NCI-H460 (cell line): ENCODE measurements at regions not wholly inside any gene's neighbourhood (a gene's known extent, or its start where the extent isn't known, plus 50 kb on each side); places are given as distances from the start of the nearest gene placed in this dataset.
"Not testable (repeated sequence)": the region's sequence is repeated elsewhere in the genome, so short reads cannot be mapped to it uniquely, and the experiment has no call there.

Source experiments
- DNase-seq: peaks from one replicate; pipeline ENCODE4 v3.0.0-alpha.2; 2016; ENCODE audit warnings: low read depth; ENCODE audit errors: extremely low read depth

GRCh38 chr4:82301390-82301789, 72.4 kb downstream of the HNRNPD start:
- DNase-seq = not testable (repeated sequence)

DNA sequence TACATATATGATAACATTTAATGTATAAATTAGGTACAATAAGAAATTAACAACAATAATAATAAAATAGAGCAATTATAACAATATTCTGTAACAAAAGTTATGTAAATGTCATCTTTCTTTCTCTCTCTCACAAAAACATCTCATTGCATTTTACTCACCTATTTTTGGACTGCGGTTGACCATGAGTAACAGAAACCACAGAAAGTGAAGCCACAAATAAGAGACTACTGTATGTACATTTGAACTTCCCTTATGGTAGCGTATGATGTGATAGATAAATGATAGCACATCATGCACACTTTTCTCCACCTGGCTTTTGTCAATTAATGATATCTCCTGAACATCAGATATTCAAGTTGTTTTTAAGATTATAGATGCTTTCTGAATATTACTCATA, 80.5 kb downstream of the HNRNPD start:
- no peak for DNase-seq

GRCh38 chr4:82287720-82288119, 86.1 kb downstream of the HNRNPD start:
- no peak for DNase-seq

GRCh38 chr4:82284858-82285805, 88.7 kb downstream of the HNRNPD start:
- peak; percentile 97 for DNase-seq

GRCh38 chr4:82284475-82284857, 89.3 kb downstream of the HNRNPD start:
- DNase-seq = no peak

DNA sequence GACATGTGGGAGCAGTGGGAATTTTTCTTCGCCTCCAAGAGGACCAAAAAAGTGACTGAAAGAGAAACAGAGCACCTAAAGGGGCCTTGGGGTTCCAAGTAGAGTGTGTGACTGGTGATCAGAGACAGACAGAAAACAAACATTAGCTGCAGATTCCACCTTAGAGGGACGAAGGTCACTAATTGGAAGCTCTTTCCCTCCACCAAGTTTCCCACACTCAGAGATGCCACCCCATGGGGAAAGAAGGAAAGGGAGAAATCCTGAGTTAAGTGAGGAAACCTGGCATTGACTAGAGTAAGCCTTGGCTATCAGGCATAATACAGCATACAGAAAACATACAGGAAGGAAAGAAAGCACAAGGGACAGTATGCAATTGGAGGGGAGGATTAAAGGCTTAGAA, 90.9 kb downstream of the HNRNPD start:
- DNase-seq = no peak

DNA sequence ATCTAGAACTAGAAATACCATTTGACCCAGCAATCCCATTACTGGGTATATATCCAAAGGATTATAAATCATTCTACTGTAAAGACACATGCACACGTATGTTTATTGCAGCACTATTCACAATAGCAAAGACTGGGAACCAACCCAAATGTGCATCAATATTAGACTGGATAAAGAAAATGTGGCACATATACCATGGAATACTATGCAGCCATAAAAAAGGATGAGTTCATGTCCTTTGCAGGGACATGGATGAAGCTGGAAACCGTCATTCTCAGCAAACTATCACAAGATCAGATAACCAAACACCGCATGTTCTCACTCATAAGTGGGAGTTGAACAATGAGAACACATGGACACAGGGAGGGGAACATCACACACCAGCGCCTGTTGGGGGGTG, 94.2 kb downstream of the HNRNPD start:
- not testable (repeated sequence) for DNase-seq

- DNase-seq = no peak
These were observed 97.5 kb downstream of the HNRNPD start for GRCh38 chr4:82276332-82276640.

- DNase-seq = no peak
These were observed 98.1 kb downstream of the HNRNPD start for GRCh38 chr4:82275431-82276331.

GRCh38 chr4:82274700-82275099, 99.1 kb downstream of the HNRNPD start:
- not testable (repeated sequence) for DNase-seq

DNA sequence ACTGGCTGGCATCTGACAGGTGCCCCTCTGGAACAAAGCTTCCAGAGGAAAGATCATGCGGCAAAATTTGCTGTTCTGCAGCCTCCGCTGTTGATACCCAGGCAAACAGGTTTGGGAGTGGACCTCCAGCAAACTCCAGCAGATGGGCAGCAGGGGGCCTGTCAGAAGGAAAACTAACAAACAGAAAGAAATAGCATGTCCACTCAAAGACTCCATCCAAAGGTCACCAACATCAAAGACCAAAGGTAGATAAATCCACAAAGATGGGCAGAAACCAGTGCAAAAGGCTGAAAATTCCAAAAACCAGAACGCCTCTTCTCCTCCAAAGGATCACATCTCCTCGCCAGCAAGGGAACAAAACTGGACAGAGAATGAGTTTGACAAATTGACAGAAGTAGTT, 101.3 kb downstream of the HNRNPD start:
- DNase-seq = not testable (repeated sequence)

- DNase-seq = not testable (repeated sequence)
These were observed 101.8 kb downstream of the HNRNPD start for GRCh38 chr4:82271915-82272480.

DNA sequence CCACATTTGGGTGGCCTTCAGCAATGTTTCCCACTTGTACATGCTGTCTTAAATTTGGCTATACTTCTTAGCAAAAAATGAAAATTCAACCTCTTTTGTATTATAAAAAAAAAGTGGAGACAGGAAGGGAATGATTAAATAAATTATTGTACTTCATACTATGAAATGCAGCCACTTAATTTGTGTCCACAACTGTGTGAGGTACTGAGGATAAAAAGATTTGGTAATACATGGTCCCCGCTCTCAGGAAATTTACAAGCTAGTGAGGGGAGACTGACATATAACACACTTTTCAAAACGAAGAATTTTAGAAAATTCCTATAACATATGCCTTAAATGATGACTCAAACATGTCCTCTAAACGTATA, 105.0 kb downstream of the HNRNPD start:
- no peak for DNase-seq

GRCh38 chr4:82268050-82268825, 105.6 kb downstream of the HNRNPD start:
- peak; percentile 43 for DNase-seq

DNA sequence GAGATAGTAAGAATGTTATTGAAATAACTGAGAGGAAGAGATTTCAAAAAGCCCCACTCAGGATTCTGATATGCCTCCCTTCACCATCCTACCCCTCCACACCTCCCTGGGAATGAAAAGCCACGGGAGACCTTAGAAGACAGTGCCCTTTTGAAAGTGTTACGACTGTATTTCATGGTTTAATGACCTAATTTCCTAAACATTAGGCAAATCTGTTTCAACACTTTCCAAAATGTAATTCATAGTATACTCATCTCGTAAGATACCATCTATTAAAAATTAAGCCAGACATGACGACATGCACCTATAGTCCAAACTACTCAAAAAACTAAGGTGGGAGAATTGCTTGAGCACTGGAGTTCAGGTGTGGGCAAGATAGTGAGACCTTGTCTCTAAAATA, 106.3 kb downstream of the HNRNPD start:
- DNase-seq = no peak

GRCh38 chr4:82266345-82266744, 107.4 kb downstream of the HNRNPD start:
- DNase-seq = no peak

DNA sequence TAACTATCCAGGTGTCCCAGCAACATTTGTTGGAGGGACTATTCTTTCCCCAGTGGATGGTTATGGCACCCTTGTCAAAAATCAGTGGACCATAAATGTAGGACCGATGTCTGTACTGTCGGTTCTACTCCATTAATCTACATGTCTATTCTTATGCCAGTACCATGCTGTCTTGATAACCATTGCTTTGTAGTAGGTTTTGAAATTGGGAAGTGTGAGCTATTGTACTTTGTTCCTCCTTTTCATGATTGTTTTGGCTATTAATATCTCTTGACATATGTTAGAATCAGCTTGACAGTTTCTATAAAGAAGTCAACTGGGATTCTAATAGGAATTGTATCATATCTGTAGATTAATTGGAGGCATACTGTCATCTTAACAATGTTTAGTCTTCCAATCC, 112.7 kb downstream of the HNRNPD start:
- no peak for DNase-seq

DNA sequence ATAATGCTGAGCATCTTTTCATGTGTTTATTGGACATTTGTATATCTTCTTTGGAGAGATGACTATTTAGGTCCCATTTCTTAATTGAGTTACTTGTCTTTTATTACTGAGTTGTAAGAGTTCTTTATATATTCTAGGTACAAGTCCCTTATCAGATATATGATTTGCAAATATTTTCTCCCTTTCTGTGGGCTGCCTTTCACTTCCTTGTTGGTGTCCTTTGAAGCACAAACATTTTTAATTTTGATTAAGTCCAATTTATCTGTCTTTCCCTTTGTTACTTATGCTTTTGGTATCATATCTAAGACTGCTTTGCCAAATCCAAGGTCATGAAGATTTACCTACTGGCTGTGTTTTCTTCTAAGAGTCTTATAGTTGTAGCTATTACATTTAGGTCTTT, 113.2 kb downstream of the HNRNPD start:
- DNase-seq = no peak

DNA sequence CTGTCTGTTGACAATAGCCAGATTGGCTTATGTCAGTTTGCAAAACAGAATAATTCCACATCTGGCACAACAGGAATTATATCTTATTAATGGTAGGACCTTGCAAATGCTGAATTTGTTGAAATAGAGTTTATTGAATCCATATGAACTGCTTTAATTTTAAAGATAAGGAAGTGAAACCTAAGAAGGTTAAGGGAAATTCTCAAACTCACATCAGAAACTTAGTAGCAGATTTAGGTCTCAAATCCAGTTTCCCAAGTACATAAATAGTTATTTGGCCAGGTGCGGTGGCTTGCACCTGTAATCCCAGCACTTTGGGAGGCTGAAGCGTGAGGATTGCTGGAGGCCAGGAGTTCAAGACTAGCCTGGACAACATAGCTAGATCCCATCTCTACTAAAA, 117.1 kb downstream of the HNRNPD start:
- no peak for DNase-seq

- no peak for DNase-seq
These were observed 118.1 kb downstream of the HNRNPD start for GRCh38 chr4:82255657-82256056.
